GM23338 (cell line): ENCODE measurements at regions not wholly inside any gene's neighbourhood (a gene's known extent, or its start where the extent isn't known, plus 50 kb on each side); places are given as distances from the start of the nearest gene placed in this dataset.

Experiments used
- ATAC-seq: fragments of 200-7000 bp; cut with Tn5 transposase; 3 replicates; pipeline ENCODE4 v1.9.1; 2020
- DNase-seq: peaks from one replicate; pipeline ENCODE4 v3.0.0-alpha.2; 2015; ENCODE audit warnings: low spot score
- H2AFZ ChIP-seq: fragments of 200-600 bp; sonication (generic); 2 replicates; pipeline ENCODE4 v1.8.0; 2016; ENCODE audit warnings: antibody characterized with exemption, mild to moderate bottlenecking, moderate library complexity
- H3F3A ChIP-seq: fragments of 200-600 bp; sonication (generic); replicated peaks from 2 replicates; pipeline ENCODE4 v1.8.0; 2017; ENCODE audit warnings: antibody characterized with exemption, mixed run types, low read depth
- H3K27ac ChIP-seq: fragments of 200-600 bp; sonication (generic); 2 replicates; pipeline ENCODE4 v1.6.1; 2016; ENCODE audit warnings: low read depth
- H3K27me3 ChIP-seq: fragments of 200-600 bp; sonication (generic); 2 replicates; pipeline ENCODE4 v1.8.0; 2016; ENCODE audit warnings: mild to moderate bottlenecking, mixed run types, moderate library complexity; ENCODE audit not compliant: insufficient read depth
- H3K36me3 ChIP-seq: fragments of 200-600 bp; sonication (generic); 2 replicates; pipeline ENCODE4 v1.8.0; 2016; ENCODE audit warnings: mild to moderate bottlenecking; ENCODE audit not compliant: insufficient read depth
- H3K4me1 ChIP-seq: fragments of 200-600 bp; sonication (generic); 2 replicates; pipeline ENCODE4 v1.8.0; 2016; ENCODE audit warnings: mild to moderate bottlenecking, moderate library complexity; ENCODE audit not compliant: insufficient read depth
- H3K4me2 ChIP-seq: fragments of 200-600 bp; sonication (generic); 2 replicates; pipeline ENCODE4 v1.7.1; 2017; ENCODE audit warnings: mixed run types
- H3K4me3 ChIP-seq: fragments of 200-600 bp; sonication (generic); 2 replicates; pipeline ENCODE4 v1.6.1; 2016; ENCODE audit warnings: mixed run types
- H3K79me2 ChIP-seq: fragments of 200-600 bp; sonication (generic); replicated peaks from 2 replicates; pipeline ENCODE4 v1.8.0; 2017; ENCODE audit warnings: mild to moderate bottlenecking; ENCODE audit not compliant: insufficient read depth
- H3K9me2 ChIP-seq: fragments of 200-600 bp; sonication (generic); 2 replicates; pipeline ENCODE4 v1.8.0; 2017; ENCODE audit not compliant: insufficient read depth
- H4K20me1 ChIP-seq: fragments of 200-600 bp; sonication (generic); replicated peaks from 2 replicates; pipeline ENCODE4 v1.8.0; 2017; ENCODE audit warnings: mild to moderate bottlenecking; ENCODE audit not compliant: insufficient read depth
- H3K27ac Mint-ChIP-seq: 2 replicates; pipeline ENCODE4 v1.8.0; 2020; ENCODE audit warnings: inconsistent platforms, mild to moderate bottlenecking, moderate library complexity, mixed read lengths
- H3K27me3 Mint-ChIP-seq: 3 replicates; pipeline ENCODE4 v1.8.0; 2022; ENCODE audit warnings: low read depth, mild to moderate bottlenecking, moderate library complexity, mixed read lengths, inconsistent platforms; ENCODE audit not compliant: insufficient read depth, poor library complexity
- H3K36me3 Mint-ChIP-seq: 3 replicates; pipeline ENCODE4 v1.8.0; 2021; ENCODE audit warnings: low read depth, mild to moderate bottlenecking, inconsistent platforms, moderate library complexity, mixed read lengths
- H3K4me1 Mint-ChIP-seq: 3 replicates; pipeline ENCODE4 v1.8.0; 2020; ENCODE audit warnings: mild to moderate bottlenecking, inconsistent platforms, mixed read lengths
- H3K4me3 Mint-ChIP-seq: 3 replicates; pipeline ENCODE4 v1.8.0; 2021; ENCODE audit warnings: moderate library complexity, mild to moderate bottlenecking, inconsistent platforms, mixed read lengths
- H3K9me3 Mint-ChIP-seq: 3 replicates; pipeline ENCODE4 v1.8.0; 2020; ENCODE audit warnings: moderate library complexity, mild to moderate bottlenecking, inconsistent platforms, mixed read lengths
- CTCF ChIP-seq, 2 experiments: fragments of 200-600 bp in 1 of 2; sonication (generic) in 1 of 2; conservative IDR thresholded peaks; 2 replicates each; pipeline versions ENCODE4 v1.5.1 to v1.6.1; 2016 to 2017; ENCODE audit warnings: antibody characterized with exemption in 2 of 2, low read depth in 2 of 2, mild to moderate bottlenecking in 2 of 2, moderate library complexity in 1 of 2
- ETS1 ChIP-seq: IDR thresholded peaks from 2 replicates; pipeline ENCODE4 v1.6.1; 2016; ENCODE audit warnings: antibody characterized with exemption
- EZH2phosphoT487 ChIP-seq: fragments of 200-600 bp; sonication (generic); IDR thresholded peaks from one replicate; pipeline ENCODE4 v1.8.1; 2018; ENCODE audit warnings: antibody characterized with exemption; ENCODE audit not compliant: unreplicated experiment
- NANOG ChIP-seq: IDR thresholded peaks from 2 replicates; pipeline ENCODE4 v1.6.1; 2016; ENCODE audit warnings: antibody characterized with exemption, borderline replicate concordance
- STAT1 ChIP-seq: IDR thresholded peaks from one replicate; pipeline ENCODE4 v1.6.1; 2016; ENCODE audit warnings: antibody characterized with exemption; ENCODE audit not compliant: unreplicated experiment
- ZNF114 ChIP-seq: fragments of 250-450 bp; sonication (Bioruptor Pico); IDR thresholded peaks from 2 replicates; pipeline ENCODE4 v1.5.0; 2020; ENCODE audit warnings: mild to moderate bottlenecking, moderate library complexity
- ZNF331 ChIP-seq: fragments of 250-450 bp; sonication (Bioruptor Pico); IDR thresholded peaks from 2 replicates; pipeline ENCODE4 v1.5.0; 2020; ENCODE audit warnings: low read depth, mild to moderate bottlenecking, moderate library complexity
- TF ChIP-seq, protein P1 (sequence below): IDR thresholded peaks from one replicate; pipeline ENCODE4 v1.6.1; 2018; ENCODE audit warnings: antibody characterized with exemption; ENCODE audit not compliant: unreplicated experiment
- TF ChIP-seq, protein P2 (sequence below): fragments of 250-450 bp; sonication (Bioruptor Pico); IDR thresholded peaks from 2 replicates; pipeline ENCODE4 v1.5.0; 2020; ENCODE audit warnings: mild to moderate bottlenecking, moderate library complexity

DNA sequence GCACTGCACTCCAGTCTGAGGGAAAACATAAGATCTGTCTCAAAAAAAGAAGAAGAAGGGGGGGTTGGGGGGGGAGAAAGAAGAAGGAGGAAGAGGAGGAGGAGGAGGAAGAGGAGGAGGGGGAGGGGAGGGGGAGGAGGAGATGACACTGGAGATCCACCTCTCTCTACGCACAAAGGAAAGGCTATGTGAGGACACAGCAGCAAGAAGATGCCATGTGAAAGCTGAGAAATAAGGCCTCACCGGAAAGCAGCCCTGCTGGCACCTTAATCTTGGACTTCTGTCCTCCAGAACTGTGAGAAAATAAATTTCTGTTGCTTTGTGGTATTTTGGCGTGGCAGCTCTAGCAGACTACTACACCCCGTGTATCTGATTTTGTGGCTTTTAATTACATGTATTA lies 477.9 kb downstream of the MED13L start (continued):
- TF ChIP-seq CTCF (conservative IDR thresholded peaks at IDR 0.05; ENCODE audit: low read depth in 2 of 2), result no peak
- no peak for TF ChIP-seq ETS1
- TF ChIP-seq STAT1, result no peak
- TF ChIP-seq EZH2phosphoT487, result no peak

- H2AFZ ChIP-seq, result no peak overlapping the region
- peaks cover 10% of the 10 kb centered on the region for H3K9me3 Mint-ChIP-seq
- no peaks in the 10 kb centered on the region for H3K4me1 ChIP-seq
- DNase-seq (no peak), ATAC-seq (no peak)
- H3K9me2 ChIP-seq, result no peaks in the 10 kb centered on the region
- no peaks in the 10 kb centered on the region for H3K36me3 ChIP-seq
- no peak overlapping the region for H3K27ac ChIP-seq
- no peak overlapping the region for H3K27ac Mint-ChIP-seq
- H3K4me3 ChIP-seq, result no peak overlapping the region
- H3K4me3 Mint-ChIP-seq, result no peak overlapping the region
- H4K20me1 ChIP-seq, result no peaks in the 10 kb centered on the region
- peaks cover 11% of the 10 kb centered on the region for H3K27me3 Mint-ChIP-seq
- no peaks in the 10 kb centered on the region for H3K4me1 Mint-ChIP-seq
- H3K27me3 ChIP-seq, result no peaks in the 10 kb centered on the region
- H3K36me3 Mint-ChIP-seq, result no peaks in the 10 kb centered on the region
- no peaks in the 10 kb centered on the region for H3K79me2 ChIP-seq
- no peak overlapping the region for H3K4me2 ChIP-seq
- no peaks in the 10 kb centered on the region for H3F3A ChIP-seq
- TF ChIP-seq EZH2phosphoT487 (no peak), ZNF114 (CRISPR knock-in tag) (no peak), CTCF (conservative IDR thresholded peaks at IDR 0.05; ENCODE audit: low read depth in 2 of 2) (no peak), ZNF331 (CRISPR knock-in tag) (no peak), NANOG (no peak)
- TF ChIP-seq, protein P1, sequence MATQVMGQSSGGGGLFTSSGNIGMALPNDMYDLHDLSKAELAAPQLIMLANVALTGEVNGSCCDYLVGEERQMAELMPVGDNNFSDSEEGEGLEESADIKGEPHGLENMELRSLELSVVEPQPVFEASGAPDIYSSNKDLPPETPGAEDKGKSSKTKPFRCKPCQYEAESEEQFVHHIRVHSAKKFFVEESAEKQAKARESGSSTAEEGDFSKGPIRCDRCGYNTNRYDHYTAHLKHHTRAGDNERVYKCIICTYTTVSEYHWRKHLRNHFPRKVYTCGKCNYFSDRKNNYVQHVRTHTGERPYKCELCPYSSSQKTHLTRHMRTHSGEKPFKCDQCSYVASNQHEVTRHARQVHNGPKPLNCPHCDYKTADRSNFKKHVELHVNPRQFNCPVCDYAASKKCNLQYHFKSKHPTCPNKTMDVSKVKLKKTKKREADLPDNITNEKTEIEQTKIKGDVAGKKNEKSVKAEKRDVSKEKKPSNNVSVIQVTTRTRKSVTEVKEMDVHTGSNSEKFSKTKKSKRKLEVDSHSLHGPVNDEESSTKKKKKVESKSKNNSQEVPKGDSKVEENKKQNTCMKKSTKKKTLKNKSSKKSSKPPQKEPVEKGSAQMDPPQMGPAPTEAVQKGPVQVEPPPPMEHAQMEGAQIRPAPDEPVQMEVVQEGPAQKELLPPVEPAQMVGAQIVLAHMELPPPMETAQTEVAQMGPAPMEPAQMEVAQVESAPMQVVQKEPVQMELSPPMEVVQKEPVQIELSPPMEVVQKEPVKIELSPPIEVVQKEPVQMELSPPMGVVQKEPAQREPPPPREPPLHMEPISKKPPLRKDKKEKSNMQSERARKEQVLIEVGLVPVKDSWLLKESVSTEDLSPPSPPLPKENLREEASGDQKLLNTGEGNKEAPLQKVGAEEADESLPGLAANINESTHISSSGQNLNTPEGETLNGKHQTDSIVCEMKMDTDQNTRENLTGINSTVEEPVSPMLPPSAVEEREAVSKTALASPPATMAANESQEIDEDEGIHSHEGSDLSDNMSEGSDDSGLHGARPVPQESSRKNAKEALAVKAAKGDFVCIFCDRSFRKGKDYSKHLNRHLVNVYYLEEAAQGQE, result no peak
- TF ChIP-seq, protein P2, sequence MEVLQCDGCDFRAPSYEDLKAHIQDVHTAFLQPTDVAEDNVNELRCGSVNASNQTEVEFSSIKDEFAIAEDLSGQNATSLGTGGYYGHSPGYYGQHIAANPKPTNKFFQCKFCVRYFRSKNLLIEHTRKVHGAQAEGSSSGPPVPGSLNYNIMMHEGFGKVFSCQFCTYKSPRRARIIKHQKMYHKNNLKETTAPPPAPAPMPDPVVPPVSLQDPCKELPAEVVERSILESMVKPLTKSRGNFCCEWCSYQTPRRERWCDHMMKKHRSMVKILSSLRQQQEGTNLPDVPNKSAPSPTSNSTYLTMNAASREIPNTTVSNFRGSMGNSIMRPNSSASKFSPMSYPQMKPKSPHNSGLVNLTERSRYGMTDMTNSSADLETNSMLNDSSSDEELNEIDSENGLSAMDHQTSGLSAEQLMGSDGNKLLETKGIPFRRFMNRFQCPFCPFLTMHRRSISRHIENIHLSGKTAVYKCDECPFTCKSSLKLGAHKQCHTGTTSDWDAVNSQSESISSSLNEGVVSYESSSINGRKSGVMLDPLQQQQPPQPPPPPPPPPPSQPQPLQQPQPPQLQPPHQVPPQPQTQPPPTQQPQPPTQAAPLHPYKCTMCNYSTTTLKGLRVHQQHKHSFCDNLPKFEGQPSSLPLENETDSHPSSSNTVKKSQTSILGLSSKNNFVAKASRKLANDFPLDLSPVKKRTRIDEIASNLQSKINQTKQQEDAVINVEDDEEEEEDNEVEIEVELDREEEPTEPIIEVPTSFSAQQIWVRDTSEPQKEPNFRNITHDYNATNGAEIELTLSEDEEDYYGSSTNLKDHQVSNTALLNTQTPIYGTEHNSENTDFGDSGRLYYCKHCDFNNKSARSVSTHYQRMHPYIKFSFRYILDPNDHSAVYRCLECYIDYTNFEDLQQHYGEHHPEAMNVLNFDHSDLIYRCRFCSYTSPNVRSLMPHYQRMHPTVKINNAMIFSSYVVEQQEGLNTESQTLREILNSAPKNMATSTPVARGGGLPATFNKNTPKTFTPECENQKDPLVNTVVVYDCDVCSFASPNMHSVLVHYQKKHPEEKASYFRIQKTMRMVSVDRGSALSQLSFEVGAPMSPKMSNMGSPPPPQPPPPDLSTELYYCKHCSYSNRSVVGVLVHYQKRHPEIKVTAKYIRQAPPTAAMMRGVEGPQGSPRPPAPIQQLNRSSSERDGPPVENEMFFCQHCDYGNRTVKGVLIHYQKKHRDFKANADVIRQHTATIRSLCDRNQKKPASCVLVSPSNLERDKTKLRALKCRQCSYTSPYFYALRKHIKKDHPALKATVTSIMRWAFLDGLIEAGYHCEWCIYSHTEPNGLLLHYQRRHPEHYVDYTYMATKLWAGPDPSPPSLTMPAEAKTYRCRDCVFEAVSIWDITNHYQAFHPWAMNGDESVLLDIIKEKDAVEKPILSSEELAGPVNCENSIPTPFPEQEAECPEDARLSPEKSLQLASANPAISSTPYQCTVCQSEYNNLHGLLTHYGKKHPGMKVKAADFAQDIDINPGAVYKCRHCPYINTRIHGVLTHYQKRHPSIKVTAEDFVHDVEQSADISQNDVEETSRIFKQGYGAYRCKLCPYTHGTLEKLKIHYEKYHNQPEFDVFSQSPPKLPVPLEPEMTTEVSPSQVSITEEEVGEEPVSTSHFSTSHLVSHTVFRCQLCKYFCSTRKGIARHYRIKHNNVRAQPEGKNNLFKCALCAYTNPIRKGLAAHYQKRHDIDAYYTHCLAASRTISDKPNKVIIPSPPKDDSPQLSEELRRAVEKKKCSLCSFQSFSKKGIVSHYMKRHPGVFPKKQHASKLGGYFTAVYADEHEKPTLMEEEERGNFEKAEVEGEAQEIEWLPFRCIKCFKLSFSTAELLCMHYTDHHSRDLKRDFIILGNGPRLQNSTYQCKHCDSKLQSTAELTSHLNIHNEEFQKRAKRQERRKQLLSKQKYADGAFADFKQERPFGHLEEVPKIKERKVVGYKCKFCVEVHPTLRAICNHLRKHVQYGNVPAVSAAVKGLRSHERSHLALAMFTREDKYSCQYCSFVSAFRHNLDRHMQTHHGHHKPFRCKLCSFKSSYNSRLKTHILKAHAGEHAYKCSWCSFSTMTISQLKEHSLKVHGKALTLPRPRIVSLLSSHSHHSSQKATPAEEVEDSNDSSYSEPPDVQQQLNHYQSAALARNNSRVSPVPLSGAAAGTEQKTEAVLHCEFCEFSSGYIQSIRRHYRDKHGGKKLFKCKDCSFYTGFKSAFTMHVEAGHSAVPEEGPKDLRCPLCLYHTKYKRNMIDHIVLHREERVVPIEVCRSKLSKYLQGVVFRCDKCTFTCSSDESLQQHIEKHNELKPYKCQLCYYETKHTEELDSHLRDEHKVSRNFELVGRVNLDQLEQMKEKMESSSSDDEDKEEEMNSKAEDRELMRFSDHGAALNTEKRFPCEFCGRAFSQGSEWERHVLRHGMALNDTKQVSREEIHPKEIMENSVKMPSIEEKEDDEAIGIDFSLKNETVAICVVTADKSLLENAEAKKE, result no peak
These were observed 479.1 kb downstream of the MED13L start for GRCh38 chr12:115798309-115798917.
